GF-D8 (cell line): ENCODE measurements at regions not wholly inside any gene's neighbourhood (a gene's known extent, or its start where the extent isn't known, plus 50 kb on each side); places are given as distances from the start of the nearest gene placed in this dataset.
A peak's percentile ranks its signal among the peaks of the same experiment; 100 is the strongest.

Experiments used
- DNase-seq: peaks from one replicate; lab custom pipeline; 2025; lab: John Stamatoyannopoulos, UW

DNA sequence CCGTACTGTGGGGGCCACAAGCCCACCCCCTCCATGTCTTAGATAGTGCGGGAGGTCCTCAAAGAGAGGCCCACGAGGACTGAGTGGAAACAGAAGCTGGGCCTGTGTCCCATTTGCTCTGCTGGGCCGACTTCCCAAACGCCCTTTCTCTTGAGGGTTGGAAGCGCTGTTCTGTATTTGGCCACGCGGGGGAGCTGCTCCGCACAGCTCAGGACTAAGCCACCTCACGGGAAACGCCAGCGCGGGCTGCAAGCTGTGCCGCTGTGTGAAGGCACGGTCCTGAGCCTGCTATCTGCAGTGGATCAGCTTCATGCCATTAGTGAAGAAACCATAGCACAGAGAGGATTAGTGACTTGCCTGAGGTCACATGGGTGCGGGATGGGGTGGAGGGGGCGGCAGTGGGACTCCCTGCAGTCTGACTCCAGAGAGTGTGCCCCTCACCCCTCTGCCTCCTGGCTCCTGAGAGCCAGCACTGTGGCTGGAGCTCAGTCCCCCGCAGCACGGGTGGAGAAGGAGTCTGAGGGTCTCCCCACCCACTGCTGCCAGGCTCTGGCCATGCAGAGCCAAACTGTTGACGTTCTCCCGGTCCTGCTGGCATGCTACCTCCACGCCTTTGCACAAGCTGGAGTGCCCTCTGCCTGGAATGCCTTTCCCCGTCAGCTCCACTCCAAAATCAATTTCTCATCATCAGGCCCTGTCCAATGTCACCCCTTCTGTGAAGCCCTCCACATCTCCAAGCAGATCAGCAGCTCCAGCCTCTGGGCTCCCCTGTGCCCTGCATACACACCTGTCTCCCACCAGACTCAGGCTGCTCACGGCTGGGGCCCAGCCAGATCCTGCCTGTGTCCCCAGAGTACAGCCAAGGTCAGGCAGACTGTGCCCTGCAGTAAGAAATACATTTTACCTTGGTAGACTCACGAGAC lies 51.5 kb upstream of the LRRC32 start:
- DNase-seq: peak; percentile 4

- no peak for DNase-seq
These were observed 52.6 kb upstream of the LRRC32 start for GRCh38 chr11:76723142-76723541.

DNA sequence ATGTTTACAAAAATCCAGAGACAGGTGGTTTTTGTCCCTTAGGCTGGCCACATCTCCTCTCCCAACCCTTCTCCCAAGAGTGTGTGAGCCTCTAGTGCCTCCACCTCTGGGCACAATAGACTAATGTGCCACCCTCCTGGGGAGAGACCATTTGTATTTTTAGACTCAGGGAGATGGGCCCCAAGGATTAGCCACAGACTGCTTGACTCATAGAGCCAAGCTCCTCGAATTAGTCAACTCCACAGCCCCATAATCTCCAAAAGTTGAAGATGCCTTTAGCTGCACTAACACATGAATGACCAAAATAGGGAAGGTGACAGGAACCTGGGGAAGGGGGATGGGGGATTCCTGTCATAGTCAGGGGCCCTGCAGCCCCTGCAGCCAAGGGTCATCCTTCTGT lies 53.0 kb upstream of the LRRC32 start:
- no peak for DNase-seq

GRCh38 chr11:76724171-76724768 lies 53.7 kb upstream of the LRRC32 start:
- no peak for DNase-seq

- DNase-seq: no peak
These were observed 54.9 kb upstream of the TSKU start for GRCh38 chr11:76728227-76728626.

DNA sequence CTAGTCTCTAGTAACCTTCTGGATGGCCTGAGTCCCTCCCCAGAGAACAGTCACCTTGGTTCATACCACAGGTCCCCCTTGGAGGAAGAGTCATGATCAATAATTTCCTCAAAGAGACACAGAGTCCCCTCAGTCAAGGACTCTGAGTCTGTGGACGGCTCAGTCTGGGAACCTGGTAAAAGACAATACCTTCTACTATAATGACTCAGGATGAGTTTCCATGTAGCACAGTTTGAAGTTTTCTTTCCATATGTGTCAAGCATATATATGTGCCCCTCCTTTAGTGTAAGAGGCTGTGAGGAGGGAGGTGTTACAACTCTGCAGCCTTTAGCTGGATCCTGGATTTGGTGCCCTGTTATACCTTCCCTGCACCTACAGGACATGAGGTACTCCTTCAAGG lies 54.4 kb upstream of the TSKU start:
- no peak for DNase-seq

- no peak for DNase-seq
These were observed 53.9 kb upstream of the TSKU start for GRCh38 chr11:76729214-76729613.

- no peak for DNase-seq
These were observed 52.1 kb upstream of the TSKU start for GRCh38 chr11:76730887-76731565.

- no peak for DNase-seq
These were observed 50.5 kb upstream of the TSKU start for GRCh38 chr11:76732643-76733042.
